GM13977 (cell line): ENCODE measurements at regions not wholly inside any gene's neighbourhood (a gene's known extent, or its start where the extent isn't known, plus 50 kb on each side); places are given as distances from the start of the nearest gene placed in this dataset.

Source experiments
- DNase-seq: peaks from one replicate; pipeline ENCODE4 v3.0.0; 2012; ENCODE audit warnings: low spot score
- CTCF ChIP-seq: IDR thresholded peaks from 2 replicates; pipeline ENCODE4 v1.5.1; 2012; ENCODE audit warnings: mild to moderate bottlenecking, control low read depth; ENCODE audit not compliant: insufficient read depth; ENCODE audit errors: extremely low read depth, missing control alignments
- in situ Hi-C: fragments of 300-500 bp; cut with MboI; formaldehyde crosslinking; loops from one replicate; pipeline ENCODE4 v1.12.0; 2022; ENCODE audit warnings: low sequenced_read_pairs, low pct_unique_long_range_greater_than_20kb, mixed read lengths, inconsistent platforms; ENCODE audit not compliant: unreplicated experiment

DNA sequence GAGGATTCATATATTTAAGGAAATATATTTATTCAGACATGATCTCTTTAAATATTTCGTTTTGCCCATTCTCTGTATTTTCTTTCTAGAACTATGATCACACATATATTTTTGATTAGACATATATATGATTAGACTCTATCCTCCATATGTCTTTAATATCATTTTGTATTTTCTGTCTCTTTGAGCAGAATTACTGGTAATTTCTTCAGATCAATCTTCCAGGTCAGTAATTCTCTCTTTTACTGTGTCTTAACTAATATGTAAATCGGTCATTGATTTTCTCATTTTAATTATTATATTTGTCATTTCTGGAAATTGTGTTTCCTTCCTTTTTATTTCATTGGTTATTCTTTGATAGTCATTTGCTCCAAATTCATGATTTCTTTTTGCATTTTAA, 586.2 kb downstream of the NR2F2 start:
- no peak for TF ChIP-seq CTCF
- in situ Hi-C loops = no loop called here
- no peak for DNase-seq

DNA sequence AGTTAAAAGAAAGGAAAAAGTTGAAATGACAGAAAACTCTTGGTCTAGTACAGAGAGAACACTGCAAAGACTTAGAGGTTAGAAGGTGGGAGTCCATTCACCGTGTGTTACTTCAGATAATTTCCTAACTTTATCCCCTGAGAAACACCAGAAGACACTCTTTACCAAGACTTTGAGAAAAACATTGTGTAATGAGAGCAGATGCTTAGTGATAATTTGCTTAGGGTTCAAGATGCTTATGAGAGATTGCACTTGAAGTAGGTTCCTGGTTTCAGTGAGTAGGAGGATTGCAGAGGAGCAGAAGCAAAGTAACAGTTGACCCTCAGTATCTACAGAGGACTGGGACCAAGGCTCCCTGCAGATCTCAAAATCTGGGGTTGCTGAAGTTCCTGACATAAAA, 594.1 kb downstream of the NR2F2 start:
- TF ChIP-seq CTCF = no peak
- in situ Hi-C loops = no loop called here
- DNase-seq = no peak

- no peak for TF ChIP-seq CTCF
- no peak for DNase-seq
- in situ Hi-C loops = no loop called here
These were observed 617.1 kb downstream of the NR2F2 start for GRCh38 chr15:96947296-96948229.

GRCh38 chr15:96948981-96949380, 618.5 kb downstream of the NR2F2 start:
- no peak for DNase-seq
- in situ Hi-C loops = no loop called here
- no peak for TF ChIP-seq CTCF

- DNase-seq = no peak
- no peak for TF ChIP-seq CTCF
- in situ Hi-C loops = no loop called here
These were observed 628.2 kb downstream of the NR2F2 start for GRCh38 chr15:96958721-96959120.

GRCh38 chr15:96959501-96959900, 629.0 kb downstream of the NR2F2 start:
- TF ChIP-seq CTCF = no peak
- no peak for DNase-seq
- in situ Hi-C loops = no loop called here
